ENCODE measurements at regions not wholly inside any gene's neighbourhood (a gene's known extent, or its start where the extent isn't known, plus 50 kb on each side); places are given as distances from the start of the nearest gene placed in this dataset.
"Not testable (repeated sequence)": the region's sequence is repeated elsewhere in the genome, so short reads cannot be mapped to it uniquely, and the experiment has no call there.

DNA sequence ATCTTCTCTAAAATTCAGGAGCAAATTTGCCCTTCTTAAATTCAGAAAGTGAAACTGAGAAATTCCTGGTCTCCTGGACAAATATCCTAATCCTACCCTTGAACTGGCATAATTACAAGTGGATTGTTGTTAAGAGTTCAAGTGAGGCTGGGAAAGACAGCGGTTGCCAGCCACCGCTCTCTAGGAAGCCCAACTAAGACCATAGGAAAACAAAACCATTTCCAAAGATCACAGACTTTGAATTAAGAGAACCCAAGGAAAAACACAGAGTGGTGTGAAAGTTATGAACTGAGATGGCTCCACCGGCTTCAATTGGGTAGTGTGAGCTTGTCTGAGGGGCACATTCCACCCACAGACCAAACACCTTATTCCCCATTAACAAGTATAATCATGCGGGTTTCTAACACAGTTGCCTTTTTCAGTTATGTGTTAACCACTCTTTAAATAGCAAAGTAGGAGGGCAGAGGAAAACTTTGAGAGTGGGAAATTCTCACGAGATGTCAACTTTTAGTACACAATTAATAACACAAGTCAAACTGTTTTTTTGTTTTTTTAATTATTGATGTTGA, 1628.8 kb upstream of the SEL1L start:
- Histone ChIP-seq H3K4me3 (no peak overlapping the region), H3K27ac (no peak overlapping the region)

DNA sequence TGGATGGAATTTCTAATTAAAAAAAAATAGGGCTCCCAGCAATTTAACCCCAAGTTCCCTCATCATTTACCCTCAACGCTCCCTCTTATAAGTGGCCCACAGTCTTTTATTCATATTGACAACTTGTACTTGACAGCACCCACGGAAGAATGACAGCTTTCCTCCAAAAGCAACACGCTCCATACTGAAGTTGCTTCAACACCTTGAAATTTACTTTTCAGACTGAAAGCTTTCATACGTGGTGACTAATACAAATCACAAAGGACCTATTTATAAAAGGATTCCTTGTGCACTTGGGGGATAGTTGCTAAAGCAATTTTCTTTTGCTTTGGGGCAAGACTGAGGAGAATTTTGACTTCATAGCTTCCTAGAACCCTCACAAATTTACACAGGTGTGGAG, 1629.4 kb upstream of the SEL1L start:
- Histone ChIP-seq H3K27ac (no peak overlapping the region), H3K4me3 (no peak overlapping the region)

DNA sequence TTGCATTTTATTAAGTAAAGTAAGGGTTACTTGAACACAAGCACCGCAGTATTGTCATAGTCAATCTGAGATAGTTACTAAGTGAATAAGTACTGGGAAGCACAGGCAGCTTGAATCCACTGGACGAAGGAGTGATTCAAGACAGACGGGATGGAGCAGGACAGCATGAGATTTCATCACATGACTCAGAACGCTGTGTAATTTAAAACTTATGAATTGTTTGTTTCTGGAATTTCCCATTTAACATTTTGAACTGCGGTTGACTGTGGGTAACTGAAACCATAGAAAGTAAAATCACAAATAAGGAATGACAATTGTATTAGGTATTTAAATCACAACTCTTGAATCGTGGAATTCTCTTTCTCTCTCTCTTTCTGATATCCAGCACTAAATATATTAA, 1630.4 kb upstream of the SEL1L start:
- Histone ChIP-seq H3K27ac (peak overlapping the region in 1 of 21 experiments; percentile 19), H3K4me3 (no peak overlapping the region)

DNA sequence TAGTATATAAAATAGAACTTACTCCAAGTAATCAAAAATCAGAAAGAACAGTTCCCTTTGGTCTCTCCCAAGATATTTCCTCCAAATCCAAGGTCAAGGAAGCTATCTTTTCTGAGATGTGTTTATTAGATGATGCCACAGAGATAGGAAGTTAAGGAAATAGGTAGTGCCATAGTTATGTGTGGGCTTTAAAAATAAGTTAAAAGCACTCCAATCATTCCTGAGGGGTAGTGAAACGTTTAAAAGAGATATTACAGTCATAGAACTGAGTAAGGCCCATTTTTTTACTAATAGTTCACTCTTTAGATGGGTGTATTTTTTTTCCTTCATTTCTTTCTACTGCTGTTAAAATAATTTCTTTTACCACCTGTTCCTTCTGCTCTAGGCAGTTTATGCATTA, 1630.9 kb upstream of the SEL1L start:
- H3K27ac ChIP-seq: peak overlapping the region in 1 of 21 experiments; percentile 19
- H3K4me3 ChIP-seq: no peak overlapping the region

DNA sequence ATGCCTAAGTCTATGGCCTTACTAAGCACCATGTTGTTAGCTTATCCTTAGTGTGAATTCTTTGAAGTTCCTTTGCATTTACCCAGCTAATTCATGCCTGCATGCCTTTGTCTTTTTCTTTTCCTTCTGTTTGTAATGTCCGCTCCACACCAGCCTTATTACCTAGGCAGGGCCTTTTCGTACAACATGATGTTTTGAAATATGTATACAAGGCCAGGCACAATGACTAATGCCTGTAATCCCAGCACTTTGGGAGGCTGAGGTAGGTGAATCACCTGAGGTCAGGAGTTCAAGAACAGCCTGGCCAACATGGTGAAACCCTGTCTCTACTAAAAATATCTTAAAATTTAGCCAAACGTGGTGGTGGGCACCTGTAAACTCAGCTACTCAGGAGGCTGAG, 1636.5 kb upstream of the SEL1L start:
- Histone ChIP-seq H3K27ac (no peak overlapping the region), H3K4me3 (no peak overlapping the region)

DNA sequence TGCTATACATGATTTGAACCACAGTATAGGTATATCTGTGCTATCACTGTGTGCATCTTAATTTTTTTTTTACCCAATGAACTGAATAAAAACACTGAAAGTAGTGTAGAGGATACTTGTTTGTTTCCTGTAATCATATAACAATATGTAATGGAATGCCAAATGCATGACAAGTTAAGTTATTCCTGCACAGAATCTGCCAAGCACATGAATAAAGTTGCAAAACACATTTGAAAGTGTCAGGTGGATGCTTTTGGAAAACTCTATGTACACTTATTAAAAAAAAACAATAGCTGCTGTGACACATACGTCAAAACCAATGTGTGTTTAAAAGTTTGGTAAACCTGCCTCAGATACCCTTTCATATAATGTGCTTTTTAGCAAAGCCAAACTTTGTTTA, 1638.1 kb upstream of the SEL1L start:
- H3K27ac ChIP-seq: no peak overlapping the region
- no peak overlapping the region for H3K4me3 ChIP-seq

DNA sequence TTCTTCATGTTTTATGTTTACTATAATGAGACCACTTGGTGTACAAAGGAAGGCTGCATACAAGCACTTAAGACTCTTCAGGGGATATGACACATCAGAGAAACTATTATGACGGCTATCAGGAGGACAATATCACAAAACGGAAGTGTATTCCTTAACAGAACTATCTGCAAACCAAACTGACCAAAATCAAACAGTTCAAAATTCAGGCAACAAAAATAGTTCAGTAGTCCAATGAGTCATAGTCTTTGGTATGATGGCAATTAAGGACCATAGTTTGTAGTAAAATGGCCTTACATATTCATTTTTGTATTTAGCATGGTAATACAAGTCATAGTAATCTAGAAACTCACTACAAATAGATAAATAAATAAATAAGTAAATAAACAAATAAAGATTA, 1638.7 kb upstream of the SEL1L start:
- no peak overlapping the region for H3K27ac ChIP-seq
- H3K4me3 ChIP-seq: no peak overlapping the region

DNA sequence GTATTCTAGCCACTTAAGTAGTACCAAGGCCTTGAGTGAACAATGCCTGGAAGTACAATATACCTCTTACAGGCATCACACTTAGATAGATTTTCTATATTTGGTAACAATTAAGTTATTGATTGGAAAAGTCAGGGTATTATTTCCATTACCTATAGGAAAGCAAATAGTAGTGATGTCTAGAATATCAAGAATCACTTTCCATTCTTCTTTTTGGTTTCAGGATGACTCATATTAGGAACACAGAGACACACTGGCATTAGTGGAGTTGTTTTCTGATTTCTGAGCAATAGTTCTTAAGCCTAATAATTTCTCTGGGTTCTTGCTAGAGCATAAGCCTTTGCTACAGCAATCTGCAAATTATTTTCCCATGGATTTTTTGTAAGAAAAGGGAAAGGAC, 1640.0 kb upstream of the SEL1L start:
- Histone ChIP-seq H3K4me3 (no peak overlapping the region), H3K27ac (no peak overlapping the region)

DNA sequence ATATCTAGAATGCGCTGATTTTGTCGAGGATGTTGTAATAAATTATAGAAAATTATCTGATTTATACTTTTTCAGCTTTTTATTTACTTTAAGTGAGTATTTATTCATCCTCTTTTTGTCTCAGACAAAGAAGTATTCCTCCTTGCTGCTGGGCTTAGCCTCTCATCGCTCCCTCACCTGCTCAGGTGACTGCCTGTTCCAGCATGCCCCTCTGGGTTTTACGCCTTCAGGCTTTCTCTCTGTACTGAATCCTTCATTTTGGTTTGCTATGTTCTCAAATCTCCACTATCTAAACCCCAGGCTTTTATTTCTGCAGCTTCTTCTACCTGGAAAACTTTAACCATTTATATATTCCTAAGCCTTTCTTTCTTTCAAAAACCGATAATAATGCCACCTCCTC, 1650.9 kb upstream of the SEL1L start:
- Histone ChIP-seq H3K4me3 (no peak overlapping the region), H3K27ac (no peak overlapping the region)

DNA sequence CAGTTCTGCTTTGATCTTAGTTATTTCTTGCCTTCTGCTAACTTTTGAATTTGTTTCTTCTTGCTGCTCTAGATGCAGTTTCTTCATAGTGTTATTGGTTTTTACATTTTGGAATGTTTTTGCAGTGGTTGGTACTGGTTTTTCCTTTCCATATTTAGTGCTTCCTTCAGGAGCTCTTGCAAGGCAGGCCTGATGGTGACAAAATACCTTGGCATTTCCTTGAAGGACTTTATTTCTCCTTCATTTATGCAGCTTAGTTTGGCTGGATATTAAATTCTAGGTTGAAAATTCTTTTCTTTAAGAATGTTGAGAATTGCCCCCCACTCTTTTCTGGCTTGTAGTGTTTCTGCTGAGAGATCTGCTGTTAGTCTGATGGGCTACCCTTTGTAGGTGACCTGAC, 1654.7 kb upstream of the SEL1L start:
- H3K4me3 ChIP-seq, H3K27ac ChIP-seq: not testable (repeated sequence)

DNA sequence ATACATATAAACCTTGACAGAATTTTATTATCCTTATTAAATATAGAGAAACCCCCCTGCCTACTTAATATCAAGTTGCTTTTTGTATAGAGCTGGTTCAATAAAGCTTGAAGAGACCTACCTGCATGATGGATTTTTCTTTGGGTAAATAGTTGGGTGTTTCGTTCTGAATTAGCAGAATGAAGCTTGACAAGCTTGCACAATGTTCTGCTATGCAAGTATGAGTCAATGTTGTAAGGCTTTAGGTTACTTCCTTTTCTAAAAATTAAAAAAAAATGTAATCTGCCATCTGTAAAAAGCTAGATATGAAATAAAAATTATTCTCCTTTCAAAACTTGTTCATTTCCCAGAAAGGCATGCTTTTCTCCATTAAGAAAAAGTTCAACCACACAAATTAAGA, 1662.6 kb upstream of the SEL1L start:
- Histone ChIP-seq H3K27ac (no peak overlapping the region), H3K4me3 (no peak overlapping the region)

DNA sequence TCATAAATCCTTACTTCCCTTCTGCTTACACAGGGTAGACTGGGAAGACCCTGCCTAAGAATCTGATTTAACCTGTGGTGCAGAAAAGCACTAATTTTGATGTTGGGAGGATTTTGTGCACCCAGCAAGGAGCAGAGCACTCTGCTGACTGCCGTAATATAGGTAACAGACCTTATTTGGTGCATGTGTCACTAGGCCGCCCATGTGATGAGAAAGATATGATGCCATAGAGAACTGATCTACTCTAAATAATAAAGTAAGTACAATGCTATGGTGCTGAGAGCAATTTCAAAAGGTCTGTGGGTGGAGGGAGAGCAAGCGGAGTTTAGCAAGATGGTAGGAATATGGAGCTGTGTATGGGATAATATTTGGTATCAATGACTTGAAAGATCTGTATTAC, 1663.6 kb upstream of the SEL1L start:
- H3K4me3 ChIP-seq: no peak overlapping the region
- no peak overlapping the region for H3K27ac ChIP-seq

DNA sequence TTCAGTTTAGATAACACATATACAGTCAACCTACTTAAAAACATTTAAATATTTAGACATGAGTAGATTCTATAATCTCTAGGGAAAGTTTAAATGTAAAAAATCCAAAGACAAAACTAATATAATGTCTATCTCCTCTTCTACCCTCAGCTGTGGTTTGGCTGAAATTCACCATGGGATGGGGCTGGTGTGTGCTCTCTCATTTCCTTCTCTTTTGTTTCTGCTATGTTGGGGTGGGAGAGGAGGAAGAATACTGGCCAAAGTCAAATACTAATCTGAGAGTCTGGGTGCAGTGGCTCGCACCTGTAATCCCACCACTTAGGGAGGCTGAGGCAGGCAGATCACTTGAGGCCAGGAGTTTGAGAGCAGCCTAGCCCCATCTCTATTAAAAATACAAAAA, 1673.9 kb upstream of the SEL1L start:
- H3K4me3 ChIP-seq: no peak overlapping the region

DNA sequence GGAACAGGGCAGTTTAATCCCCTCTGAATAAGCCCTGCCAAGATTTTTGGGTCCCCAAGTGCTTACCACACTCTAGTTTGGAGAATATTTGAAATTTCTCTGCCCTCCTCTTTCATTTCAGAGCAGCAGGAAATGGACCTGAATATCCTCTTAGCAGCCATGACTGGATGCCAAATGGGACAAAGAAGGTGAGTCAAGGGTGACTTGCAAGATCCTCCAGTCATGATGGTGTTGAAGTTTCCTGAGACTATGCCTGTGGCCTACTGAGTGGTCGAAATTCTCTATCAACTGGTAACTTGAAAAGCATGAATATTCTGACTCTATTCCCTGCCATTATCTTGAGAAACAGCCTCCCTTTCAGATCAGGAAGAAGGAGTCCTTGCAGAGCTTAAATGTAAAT, 1674.7 kb upstream of the SEL1L start:
- no peak overlapping the region for H3K27ac ChIP-seq
- H3K4me3 ChIP-seq: no peak overlapping the region

More for the DNA sequence above, 1673.9 kb upstream of the SEL1L start:
- no peak overlapping the region for H3K27ac ChIP-seq

DNA sequence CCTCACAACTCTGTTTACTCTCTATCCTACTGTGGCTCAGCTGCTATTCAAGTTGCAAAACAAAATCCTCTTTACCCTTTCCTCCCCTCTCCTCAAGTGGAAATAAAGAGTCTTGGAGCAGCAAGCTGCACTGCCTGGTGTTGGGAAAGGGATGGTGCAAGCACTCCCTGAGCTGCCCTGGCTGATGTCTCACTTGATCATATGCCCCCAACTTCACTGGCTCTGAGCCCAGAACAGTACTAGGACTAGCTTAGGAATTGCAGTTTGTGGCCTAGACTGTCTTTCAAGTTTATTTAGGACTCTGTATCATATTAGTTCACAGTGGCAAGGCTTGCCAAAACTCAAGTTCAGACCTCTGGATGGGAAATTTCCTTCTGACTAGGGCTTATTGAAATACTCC, 1683.8 kb upstream of the SEL1L start:
- Histone ChIP-seq H3K27ac (no peak overlapping the region), H3K4me3 (no peak overlapping the region)

DNA sequence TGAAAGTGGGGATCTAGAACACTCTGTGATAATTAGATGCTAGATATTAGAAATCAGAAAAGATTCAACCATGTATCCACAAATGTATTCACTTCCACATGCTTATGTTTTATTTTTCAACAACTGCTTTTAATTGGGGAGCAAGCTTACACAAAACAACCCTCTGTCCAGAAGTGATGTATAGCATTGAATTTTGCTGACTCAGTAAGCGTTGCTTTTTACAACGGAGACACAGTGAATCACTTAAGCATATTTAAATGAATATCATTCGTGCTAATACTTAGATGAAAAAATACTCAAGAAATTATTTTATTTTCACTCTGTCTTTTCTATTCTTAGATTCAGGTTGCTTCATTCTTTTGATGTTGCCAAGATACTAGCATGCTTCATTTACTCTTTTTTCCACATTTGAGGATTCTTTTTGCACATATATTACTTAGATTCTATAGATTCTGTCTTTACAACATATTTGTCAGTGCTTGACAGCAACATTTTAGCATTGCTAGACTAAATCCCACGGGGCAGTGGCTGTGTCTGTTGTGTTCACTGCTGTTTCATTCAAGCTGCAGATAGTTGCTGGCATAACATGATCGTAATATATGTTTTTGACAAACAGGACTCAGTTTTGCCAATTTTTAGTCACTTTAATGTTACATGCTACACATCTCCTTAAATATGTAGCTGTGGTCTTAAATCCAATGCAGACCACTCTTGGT, 1714.4 kb upstream of the SEL1L start:
- no peak overlapping the region for H3K27ac ChIP-seq
- no peak overlapping the region for H3K4me3 ChIP-seq

DNA sequence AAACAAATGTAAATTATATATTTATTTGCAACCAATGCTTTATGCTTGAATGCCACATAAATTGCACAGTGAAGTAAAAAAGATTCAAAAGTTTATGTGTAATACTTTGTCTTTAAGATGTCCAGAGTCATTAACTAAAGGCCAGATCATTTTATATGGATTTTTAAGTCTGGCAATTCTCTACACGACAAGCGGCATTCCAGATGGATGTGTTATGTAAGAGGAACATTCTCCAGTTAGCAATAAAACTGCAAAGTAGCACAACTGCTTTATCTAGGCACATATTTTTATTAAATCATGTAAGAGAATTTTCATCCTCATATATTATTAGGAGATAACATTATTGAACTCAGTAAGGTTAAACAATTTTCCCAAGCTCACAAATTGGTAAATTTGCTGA, 1717.7 kb upstream of the SEL1L start:
- Histone ChIP-seq H3K4me3 (no peak overlapping the region), H3K27ac (no peak overlapping the region)

DNA sequence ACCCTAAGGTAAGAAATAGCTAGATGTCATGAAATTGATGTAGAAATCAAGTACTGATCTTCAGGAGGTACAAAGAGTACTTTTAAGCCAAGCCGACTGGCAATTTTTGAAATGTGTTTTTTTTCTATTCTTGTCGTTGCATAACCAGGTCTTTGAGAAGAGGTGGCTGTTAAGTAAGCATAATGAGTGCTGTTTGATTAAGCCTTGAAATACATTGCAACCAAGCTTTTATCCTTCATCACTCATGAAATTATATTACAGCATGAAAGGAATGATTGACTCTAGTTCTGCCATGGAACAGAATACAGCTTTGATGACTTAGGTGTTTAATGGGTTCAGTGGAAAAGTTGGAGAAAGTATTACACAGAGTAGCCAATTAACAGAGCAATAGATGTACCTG, 1720.2 kb upstream of the SEL1L start:
- Histone ChIP-seq H3K27ac (no peak overlapping the region), H3K4me3 (no peak overlapping the region)

DNA sequence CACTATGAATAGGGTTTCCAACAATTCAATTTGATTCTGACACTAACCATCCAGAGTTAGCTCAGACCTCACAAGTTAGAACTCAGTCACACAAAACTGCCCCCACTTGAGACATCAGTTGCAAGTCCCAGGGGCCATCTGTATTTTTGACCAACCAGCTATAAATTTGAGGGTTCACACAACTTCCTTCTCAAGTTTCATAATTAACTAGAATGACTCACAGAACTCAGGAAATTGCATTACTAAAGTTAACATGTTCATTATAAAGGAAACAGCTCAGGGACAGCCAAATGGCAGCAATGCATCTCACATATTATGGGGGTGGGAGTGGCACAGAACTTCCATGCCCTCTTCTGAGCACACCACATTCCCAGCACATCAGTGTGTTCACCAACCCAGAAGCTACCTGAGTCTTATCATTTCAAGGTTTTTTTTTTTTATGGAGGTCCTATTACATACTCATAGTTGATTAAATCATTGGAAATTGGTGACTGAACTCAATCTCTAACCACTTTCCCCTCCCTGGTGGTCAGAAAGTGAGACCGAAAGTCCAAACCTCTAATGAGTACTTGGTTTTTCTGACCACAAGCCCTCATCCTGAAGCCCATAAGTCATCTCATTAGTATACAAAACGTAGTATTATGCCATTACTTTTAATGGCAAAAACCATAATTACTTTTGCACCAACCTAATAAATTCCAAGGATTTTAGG, 1721.5 kb upstream of the SEL1L start:
- Histone ChIP-seq H3K27ac (no peak overlapping the region), H3K4me3 (no peak overlapping the region)

DNA sequence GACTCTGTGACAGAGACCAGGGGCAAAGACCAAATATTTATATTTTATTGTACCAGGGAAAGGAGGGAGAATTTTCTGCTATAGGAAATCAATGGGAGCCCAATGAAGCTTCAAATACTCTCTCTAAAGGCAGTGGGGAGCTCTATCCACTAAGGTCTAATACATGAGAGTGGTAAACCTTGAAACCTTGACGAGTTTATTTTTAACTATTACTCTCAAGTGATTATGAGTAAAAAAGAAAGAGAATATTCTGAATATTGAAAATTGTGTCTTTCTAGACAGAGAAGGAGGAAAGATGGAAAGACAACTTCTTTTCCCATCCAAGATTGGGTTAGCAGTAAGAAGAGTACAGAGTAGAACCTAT, 1722.1 kb upstream of the SEL1L start:
- Histone ChIP-seq H3K4me3 (no peak overlapping the region), H3K27ac (no peak overlapping the region)
